GM12891 (cell line): ENCODE measurements at regions not wholly inside any gene's neighbourhood (a gene's known extent, or its start where the extent isn't known, plus 50 kb on each side); places are given as distances from the start of the nearest gene placed in this dataset.

ENCODE experiments used
- PAX5 ChIP-seq: IDR thresholded peaks from 2 replicates; pipeline ENCODE4 v1.6.1; 2011; ENCODE audit warnings: low read length, moderate library complexity, mild to moderate bottlenecking; ENCODE audit not compliant: insufficient read depth, severe bottlenecking
- POLR2A ChIP-seq: IDR thresholded peaks from 2 replicates; pipeline ENCODE4 v1.6.1; 2011; ENCODE audit warnings: low read depth, low read length, control low read depth
- POLR2AphosphoS5 ChIP-seq: IDR thresholded peaks from 2 replicates; pipeline ENCODE4 v1.6.1; 2011; ENCODE audit warnings: low read depth, low read length, control low read depth
- POU2F2 ChIP-seq: IDR thresholded peaks from 2 replicates; pipeline ENCODE4 v1.6.1; 2011; ENCODE audit warnings: low read depth, mild to moderate bottlenecking, control low read depth, low read length, moderate library complexity
- SPI1 ChIP-seq: IDR thresholded peaks from 2 replicates; pipeline ENCODE4 v1.6.1; 2011; ENCODE audit warnings: low read depth, low read length, control low read depth
- TAF1 ChIP-seq: IDR thresholded peaks from 2 replicates; pipeline ENCODE4 v1.6.1; 2011; ENCODE audit warnings: low read depth, low read length, control low read depth

- no peak for TF ChIP-seq POLR2AphosphoS5
- no peak for TF ChIP-seq POLR2A
- TF ChIP-seq SPI1 = no peak
- no peak for TF ChIP-seq TAF1
- TF ChIP-seq PAX5 = no peak
- no peak for TF ChIP-seq POU2F2
Observed at GRCh38 chr17:59506894-59507726, 58.3 kb upstream of the DHX40 start.
